Fibroblast of villous mesenchyme (primary cell): ENCODE measurements at regions not wholly inside any gene's neighbourhood (a gene's known extent, or its start where the extent isn't known, plus 50 kb on each side); places are given as distances from the start of the nearest gene placed in this dataset.

Source experiments
- DNase-seq: peaks from one replicate; pipeline ENCODE4 v3.0.0-alpha.2; 2010; ENCODE audit warnings: low read depth
- H3K4me3 ChIP-seq: 2 replicates; pipeline ENCODE4 v1.5.1; 2011; ENCODE audit warnings: low read depth, mild to moderate bottlenecking, low read length
- TF ChIP-seq, protein P1 (sequence below): IDR thresholded peaks from 2 replicates; pipeline ENCODE4 v1.5.1; 2012; ENCODE audit warnings: low read depth, mild to moderate bottlenecking, low read length; ENCODE audit not compliant: insufficient read depth

DNA sequence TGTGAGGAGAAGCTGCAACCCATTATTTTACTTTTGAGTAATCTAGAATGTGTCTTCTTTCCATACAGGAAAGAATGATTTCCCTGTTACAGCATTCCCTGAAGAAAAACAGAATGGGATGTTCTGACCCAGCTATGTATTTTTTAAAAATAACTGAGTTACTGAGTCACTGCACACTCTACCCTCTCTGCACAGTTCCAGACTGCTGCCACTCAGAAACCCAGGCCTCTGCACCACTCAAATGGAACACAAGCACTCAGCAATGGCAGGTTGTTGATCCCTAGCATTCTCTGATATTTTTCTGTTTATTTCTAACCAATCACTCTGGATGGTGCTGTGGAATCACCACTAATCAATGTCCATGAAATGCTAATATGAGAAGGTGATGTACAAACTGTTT, 1300.0 kb upstream of the FAM98A start:
- TF ChIP-seq, protein P1, sequence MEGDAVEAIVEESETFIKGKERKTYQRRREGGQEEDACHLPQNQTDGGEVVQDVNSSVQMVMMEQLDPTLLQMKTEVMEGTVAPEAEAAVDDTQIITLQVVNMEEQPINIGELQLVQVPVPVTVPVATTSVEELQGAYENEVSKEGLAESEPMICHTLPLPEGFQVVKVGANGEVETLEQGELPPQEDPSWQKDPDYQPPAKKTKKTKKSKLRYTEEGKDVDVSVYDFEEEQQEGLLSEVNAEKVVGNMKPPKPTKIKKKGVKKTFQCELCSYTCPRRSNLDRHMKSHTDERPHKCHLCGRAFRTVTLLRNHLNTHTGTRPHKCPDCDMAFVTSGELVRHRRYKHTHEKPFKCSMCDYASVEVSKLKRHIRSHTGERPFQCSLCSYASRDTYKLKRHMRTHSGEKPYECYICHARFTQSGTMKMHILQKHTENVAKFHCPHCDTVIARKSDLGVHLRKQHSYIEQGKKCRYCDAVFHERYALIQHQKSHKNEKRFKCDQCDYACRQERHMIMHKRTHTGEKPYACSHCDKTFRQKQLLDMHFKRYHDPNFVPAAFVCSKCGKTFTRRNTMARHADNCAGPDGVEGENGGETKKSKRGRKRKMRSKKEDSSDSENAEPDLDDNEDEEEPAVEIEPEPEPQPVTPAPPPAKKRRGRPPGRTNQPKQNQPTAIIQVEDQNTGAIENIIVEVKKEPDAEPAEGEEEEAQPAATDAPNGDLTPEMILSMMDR = no peak
- no peak overlapping the region for H3K4me3 ChIP-seq
- DNase-seq = no peak

DNA sequence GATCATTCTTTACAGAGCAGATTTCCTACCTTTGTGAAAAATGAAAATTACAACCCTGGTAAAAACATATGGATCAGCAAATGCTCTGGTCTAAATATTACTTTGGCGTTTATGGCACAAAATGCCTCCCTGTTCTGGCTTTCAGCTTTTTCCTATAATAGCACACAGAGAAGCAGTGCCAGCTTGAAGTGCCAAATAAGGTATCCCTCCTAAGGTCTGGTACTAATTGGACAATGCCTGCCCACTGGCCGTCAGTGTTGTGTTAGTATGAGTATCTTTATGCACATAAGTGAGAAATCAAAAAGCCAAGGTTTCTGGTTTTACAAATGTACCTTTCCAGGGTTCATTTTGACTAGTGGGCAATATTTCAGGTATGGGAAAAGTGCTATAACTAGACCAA, 1293.7 kb upstream of the FAM98A start:
- DNase-seq = no peak
- TF ChIP-seq, protein P1 = no peak
- H3K4me3 ChIP-seq = no peak overlapping the region

DNA sequence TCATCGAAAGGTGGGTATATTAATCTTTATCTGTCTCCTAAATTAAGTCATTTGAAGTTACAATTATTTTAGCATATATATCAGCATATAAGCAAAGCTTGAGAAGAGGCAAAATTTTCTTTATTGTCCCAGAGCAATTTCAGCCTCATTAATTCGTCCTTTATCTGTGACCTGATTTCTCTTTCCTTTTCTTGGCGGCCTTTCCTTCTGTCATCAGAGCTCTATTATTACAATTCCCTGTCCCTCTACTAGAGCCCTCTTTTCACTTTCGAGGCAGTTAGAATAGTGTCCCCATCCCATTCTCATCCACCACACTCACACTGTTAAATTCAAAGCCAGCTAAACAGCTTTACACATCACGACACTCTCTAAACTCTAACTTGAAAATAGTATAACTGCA, 1293.2 kb upstream of the FAM98A start:
- TF ChIP-seq, protein P1 = no peak

DNA sequence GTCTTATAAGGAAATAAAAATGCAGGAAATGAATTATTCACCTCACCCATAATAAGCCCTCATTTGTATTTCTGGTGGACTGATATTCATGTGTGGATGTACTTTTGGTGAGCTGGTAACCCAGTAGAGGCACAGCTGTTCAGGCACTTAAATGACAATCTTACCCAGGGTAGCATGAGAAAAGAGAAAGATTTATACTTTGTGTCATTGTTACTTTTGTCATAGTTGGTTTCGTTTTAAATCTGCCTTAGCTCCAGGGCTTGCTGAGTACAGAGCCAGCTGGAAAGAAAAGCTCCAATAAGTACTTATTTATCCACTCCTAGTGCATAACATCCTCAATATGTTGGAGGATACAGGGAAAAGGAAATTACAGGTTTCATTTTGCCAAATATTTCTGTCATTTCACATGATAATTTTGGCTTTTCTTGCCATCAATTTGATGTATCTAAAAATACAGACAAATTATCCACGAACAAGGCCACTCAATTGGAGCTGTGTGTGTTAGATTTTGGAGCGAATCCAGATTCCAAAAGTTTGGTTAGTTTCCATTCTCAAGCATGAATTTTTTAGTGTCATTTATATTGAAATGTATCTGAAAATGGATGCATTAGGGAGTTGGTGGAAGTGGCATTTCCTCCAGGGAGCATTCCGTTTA, 1276.1 kb upstream of the FAM98A start:
- no peak for DNase-seq
- TF ChIP-seq, protein P1 = no peak
- H3K4me3 ChIP-seq = no peak overlapping the region

More for the DNA sequence above, 1293.2 kb upstream of the FAM98A start:
- no peak overlapping the region for H3K4me3 ChIP-seq
- no peak for DNase-seq

DNA sequence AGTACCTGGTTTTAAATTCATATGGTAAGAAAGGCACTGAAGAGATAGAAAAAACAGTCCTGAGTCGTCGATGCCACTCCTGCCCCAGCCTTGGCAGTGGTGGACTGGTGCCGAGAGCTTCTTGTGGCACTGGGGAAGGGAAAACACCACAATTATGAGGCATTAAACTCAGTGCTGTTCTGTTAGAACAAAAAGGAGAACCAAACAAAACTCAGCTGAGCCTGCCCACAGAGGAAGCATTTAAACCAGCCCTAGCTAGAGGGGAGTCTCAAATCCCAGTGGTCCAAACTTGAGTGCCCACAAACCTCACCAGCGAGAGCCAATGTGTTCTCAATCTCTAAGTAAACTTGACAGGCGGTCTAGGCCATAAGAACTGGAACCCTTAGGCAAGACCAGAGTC, 1254.5 kb upstream of the FAM98A start:
- no peak for DNase-seq
- no peak overlapping the region for H3K4me3 ChIP-seq
- TF ChIP-seq, protein P1 = no peak

DNA sequence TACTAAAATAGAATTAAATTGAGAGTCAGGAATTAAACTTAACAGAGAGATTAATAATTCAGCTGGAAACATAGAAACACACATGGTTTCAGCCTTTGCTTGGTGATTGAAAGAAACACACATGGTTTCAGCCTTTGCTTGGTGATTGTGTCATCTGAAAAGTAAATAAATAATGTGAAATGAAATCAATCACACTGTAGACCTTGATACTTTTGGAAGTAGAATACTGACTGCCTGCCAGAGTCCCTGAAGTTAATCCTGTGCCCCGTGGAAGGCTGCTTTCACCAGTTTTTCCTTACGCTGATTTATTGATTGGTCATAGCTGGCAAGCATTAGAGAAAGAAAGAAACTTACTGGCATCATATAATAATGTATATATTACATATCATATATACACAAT, 1252.7 kb upstream of the FAM98A start:
- TF ChIP-seq, protein P1 = no peak
- DNase-seq = no peak

DNA sequence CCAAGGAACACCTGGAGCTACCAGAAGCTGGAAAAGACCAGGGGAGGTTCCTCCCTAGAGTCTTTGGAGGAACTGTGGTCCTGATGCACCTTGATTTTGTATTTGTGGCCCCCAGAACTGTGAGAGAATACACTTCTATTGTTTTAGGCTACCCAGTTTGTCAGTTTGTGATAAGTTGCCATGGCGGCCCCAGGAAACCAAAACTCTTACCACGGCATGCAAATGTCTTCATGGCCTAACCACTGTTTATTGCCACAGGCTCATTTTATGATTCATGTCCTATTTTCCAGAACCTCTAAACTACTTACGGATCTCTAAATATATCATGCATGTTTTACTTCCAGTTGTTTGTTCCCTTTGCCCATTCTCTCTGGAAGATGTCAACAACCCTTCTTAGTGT, 1250.7 kb upstream of the FAM98A start:
- DNase-seq = no peak
- H3K4me3 ChIP-seq = no peak overlapping the region
- TF ChIP-seq, protein P1 = no peak

More for the DNA sequence above, 1252.7 kb upstream of the FAM98A start:
- H3K4me3 ChIP-seq = no peak overlapping the region
